ENCODE measurements at regions not wholly inside any gene's neighbourhood (a gene's known extent, or its start where the extent isn't known, plus 50 kb on each side); places are given as distances from the start of the nearest gene placed in this dataset.

DNA sequence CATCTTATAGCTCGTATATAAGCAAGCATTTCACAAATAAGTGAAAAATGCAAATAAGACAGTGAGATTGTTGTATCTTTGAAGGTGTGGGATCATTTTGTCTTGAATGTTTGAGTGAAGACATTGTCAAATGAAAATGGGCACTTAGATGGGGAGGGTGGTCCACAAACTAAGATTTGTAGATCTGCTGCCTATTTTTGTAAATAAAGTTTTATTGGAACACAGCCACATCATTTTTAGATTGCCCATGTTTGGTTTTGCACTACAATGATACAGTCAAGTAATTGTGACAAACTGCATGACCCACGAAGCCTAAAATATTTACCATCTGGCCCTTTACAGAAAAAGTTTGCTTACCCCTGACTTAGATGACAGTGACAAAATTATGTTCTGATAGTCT, 156.7 kb downstream of the PAH start:
- no peak for TF ChIP-seq CTCF (conservative IDR thresholded peaks at IDR 0.05; ENCODE audit: low read depth, low read length)
- H3K4me3 ChIP-seq (ENCODE audit: low read length): no peak overlapping the region
- no peak for DNase-seq (ENCODE audit: low read depth)

DNA sequence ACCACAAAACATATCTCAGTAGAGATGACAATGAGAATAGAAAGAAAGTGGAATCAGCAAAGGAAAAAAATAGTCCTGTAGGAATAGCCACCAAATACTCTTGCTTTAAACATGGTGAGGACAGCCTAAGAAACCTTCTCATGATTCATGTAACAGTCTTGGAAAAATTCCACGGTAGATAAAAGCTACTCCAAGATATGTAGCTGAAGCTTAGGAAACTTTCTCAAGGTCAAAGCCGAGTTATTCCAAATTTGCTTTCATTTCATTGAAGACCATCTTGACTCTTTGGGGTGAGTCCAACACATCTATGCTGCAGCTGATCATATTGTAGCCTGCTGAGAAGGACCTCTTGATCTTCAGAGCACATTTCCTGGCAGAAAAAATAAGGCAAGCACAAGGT, 157.6 kb downstream of the PAH start:
- DNase-seq (ENCODE audit: low read depth): no peak
- TF ChIP-seq CTCF (conservative IDR thresholded peaks at IDR 0.05; ENCODE audit: low read depth, low read length): no peak
- H3K4me3 ChIP-seq (ENCODE audit: low read length): no peak overlapping the region

DNA sequence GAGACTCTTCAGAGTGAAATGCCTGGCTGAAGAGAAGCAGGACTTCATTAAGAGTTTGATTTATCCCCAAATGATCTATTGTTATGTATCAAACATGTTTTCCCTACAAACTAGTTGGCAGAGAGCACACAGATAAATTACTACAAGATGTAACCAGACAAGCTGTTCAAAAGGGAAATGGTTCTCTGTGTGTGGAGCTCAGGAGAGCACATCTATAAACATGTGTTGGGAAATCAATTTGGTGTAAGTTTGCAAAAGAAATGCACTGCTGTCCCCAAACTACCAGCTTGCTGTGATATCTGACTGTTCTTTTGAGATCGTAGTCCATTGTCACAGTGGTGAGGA, 159.2 kb downstream of the PAH start:
- TF ChIP-seq CTCF (conservative IDR thresholded peaks at IDR 0.05; ENCODE audit: low read depth, low read length): no peak
- no peak for DNase-seq (ENCODE audit: low read depth)

GRCh38 chr12:102757154-102757881, 159.7 kb downstream of the PAH start:
- no peak for DNase-seq (ENCODE audit: low read depth)
- no peak overlapping the region for H3K4me3 ChIP-seq (ENCODE audit: low read length)

More for the DNA sequence above, 159.2 kb downstream of the PAH start:
- H3K4me3 ChIP-seq (ENCODE audit: low read length): no peak overlapping the region

GRCh38 chr12:102756530-102756929, 160.5 kb downstream of the PAH start:
- H3K4me3 ChIP-seq (ENCODE audit: low read length): no peak overlapping the region
- no peak for DNase-seq (ENCODE audit: low read depth)
- no peak for TF ChIP-seq CTCF (conservative IDR thresholded peaks at IDR 0.05; ENCODE audit: low read depth, low read length)

More at GRCh38 chr12:102757154-102757881, 159.7 kb downstream of the PAH start:
- no peak for TF ChIP-seq CTCF (conservative IDR thresholded peaks at IDR 0.05; ENCODE audit: low read depth, low read length)

DNA sequence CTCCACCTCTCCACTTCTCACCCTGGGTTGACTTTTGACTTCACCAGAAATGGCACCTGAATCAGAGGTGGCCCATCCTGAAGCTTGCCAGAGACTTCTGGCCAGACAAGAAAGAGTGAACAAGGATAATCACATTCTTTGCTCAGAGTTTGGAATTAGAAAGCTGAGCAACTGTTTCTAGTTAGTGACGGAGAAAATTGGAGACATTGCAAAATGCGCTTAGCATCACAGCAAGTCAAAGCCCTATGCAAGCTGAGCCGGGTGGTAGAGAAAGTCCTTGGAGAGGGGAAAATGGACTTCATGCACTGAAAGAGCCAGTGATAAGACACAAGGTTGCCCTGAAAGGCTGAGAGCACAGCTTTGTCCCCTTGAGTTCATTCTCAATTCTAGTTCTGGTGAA, 161.8 kb downstream of the PAH start:
- H3K4me3 ChIP-seq (ENCODE audit: low read length): no peak overlapping the region
- no peak for DNase-seq (ENCODE audit: low read depth)
- TF ChIP-seq CTCF (conservative IDR thresholded peaks at IDR 0.05; ENCODE audit: low read depth, low read length): no peak

- no peak for TF ChIP-seq CTCF (conservative IDR thresholded peaks at IDR 0.05; ENCODE audit: low read depth, low read length)
- no peak for DNase-seq (ENCODE audit: low read depth)
- H3K4me3 ChIP-seq (ENCODE audit: low read length): no peak overlapping the region
These were observed 163.2 kb downstream of the PAH start for GRCh38 chr12:102753802-102754201.
